Caco-2 (cell line): ENCODE measurements at regions not wholly inside any gene's neighbourhood (a gene's known extent, or its start where the extent isn't known, plus 50 kb on each side); places are given as distances from the start of the nearest gene placed in this dataset.
A peak's percentile ranks its signal among the peaks of the same experiment; 100 is the strongest.

Experiments used
- BruUV-seq: library from RNA; stranded (reverse); fragments of 400-500 nt; replicated peaks from 2 replicates; lab custom pipeline; 2021; lab: Mats Ljungman, UMichigan
- CTCF ChIA-PET: fragments of 300-600 bp; sonication (Branson Sonifier 250); formaldehyde crosslinking; loops from one replicate; lab custom pipeline; 2022; ENCODE audit warnings: antibody characterized with exemption; lab: Charles Lee
- POLR2A ChIA-PET: fragments of 300-600 bp; sonication (Branson Sonifier 250); formaldehyde crosslinking; loops from one replicate; lab custom pipeline; 2022; ENCODE audit warnings: antibody characterized with exemption; lab: Charles Lee
- DNase-seq, 2 experiments: peaks; one replicate each; pipeline versions ENCODE4 v3.0.0 to v3.0.0-alpha.2; 2020 to 2022
- H3K27me3 ChIP-seq: replicated peaks from 2 replicates; pipeline ENCODE4 v1.6.0; 2011; ENCODE audit warnings: low read length; ENCODE audit not compliant: control insufficient read depth, insufficient read depth
- H3K36me3 ChIP-seq: 2 replicates; pipeline ENCODE4 v1.5.1; 2011; ENCODE audit warnings: low read length; ENCODE audit not compliant: control insufficient read depth, insufficient read depth
- H3K4me1 ChIP-seq: fragments of 250-450 bp; sonication (Bioruptor Pico); 2 replicates; pipeline ENCODE4 v1.5.1; 2020; ENCODE audit warnings: mild to moderate bottlenecking
- H3K4me3 ChIP-seq: 2 replicates; pipeline ENCODE4 v1.5.1; 2011; ENCODE audit warnings: low read depth, mild to moderate bottlenecking, control low read depth, low read length
- H3K9me3 ChIP-seq: fragments of 250-450 bp; sonication (Bioruptor Pico); 2 replicates; pipeline ENCODE4 v1.5.1; 2020; ENCODE audit warnings: mild to moderate bottlenecking, moderate library complexity
- H3K27ac Mint-ChIP-seq: one replicate; pipeline ENCODE4 v1.8.0; 2022; ENCODE audit warnings: mixed read lengths; ENCODE audit not compliant: unreplicated experiment
- H3K27me3 Mint-ChIP-seq: one replicate; pipeline ENCODE4 v1.8.0; 2022; ENCODE audit warnings: mixed read lengths; ENCODE audit not compliant: insufficient read depth, unreplicated experiment
- H3K36me3 Mint-ChIP-seq: one replicate; pipeline ENCODE4 v1.8.0; 2022; ENCODE audit warnings: mild to moderate bottlenecking, mixed read lengths; ENCODE audit not compliant: insufficient read depth, unreplicated experiment
- H3K4me1 Mint-ChIP-seq: one replicate; pipeline ENCODE4 v1.8.0; 2022; ENCODE audit warnings: low read depth, mixed read lengths; ENCODE audit not compliant: unreplicated experiment
- H3K4me3 Mint-ChIP-seq: one replicate; pipeline ENCODE4 v1.8.0; 2022; ENCODE audit warnings: mild to moderate bottlenecking, moderate library complexity, mixed read lengths; ENCODE audit not compliant: unreplicated experiment
- H3K9me3 Mint-ChIP-seq: one replicate; pipeline ENCODE4 v1.8.0; 2022; ENCODE audit warnings: mixed read lengths; ENCODE audit not compliant: unreplicated experiment
- CTCF ChIP-seq, 2 experiments: fragments of 200-600 bp in 1 of 2; IDR thresholded peaks; 1 replicate in 1 of 2; 2 replicates in 1 of 2; pipeline versions ENCODE4 v1.5.1 to v1.8.0; 2011 to 2022; ENCODE audit warnings: antibody characterized with exemption in 1 of 2, control low read depth in 1 of 2, inconsistent platforms in 1 of 2, low read depth in 1 of 2, low read length in 1 of 2, mild to moderate bottlenecking in 1 of 2, moderate library complexity in 1 of 2; ENCODE audit not compliant: insufficient read depth in 1 of 2, severe bottlenecking in 1 of 2, unreplicated experiment in 1 of 2
- intact Hi-C: fragments of 100-400 bp; cut with micrococcal nuclease; formaldehyde crosslinking; loops from one replicate; pipeline ENCODE4 v1.10.0; 2022; ENCODE audit not compliant: unreplicated experiment

DNA sequence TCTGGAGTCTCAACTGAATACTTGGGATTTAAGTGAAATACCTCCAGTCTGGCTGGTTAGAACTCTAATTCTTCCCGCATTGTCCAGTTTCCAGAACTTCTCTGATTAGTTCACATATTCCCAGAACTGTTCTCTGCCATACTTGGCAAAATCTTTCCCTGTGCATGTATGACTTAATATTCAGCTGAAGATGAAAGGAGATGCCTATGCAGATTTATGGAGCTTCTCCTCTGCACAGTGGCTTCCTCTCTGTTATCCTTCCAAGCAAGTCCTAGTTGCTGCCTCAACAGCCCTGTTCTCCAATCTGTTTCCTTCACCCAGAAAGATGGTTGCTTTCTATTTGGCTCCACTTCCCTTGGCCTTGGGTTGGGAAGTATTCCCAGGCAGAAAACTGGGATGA, 155.4 kb upstream of the GATA6 start:
- intact Hi-C loops: no loop called here
- Histone ChIP-seq H3K36me3 (no peaks in the 10 kb centered on the region), H3K4me3 (no peak overlapping the region), H3K9me3 (peaks cover 20% of the 10 kb centered on the region), H3K4me1 (peaks cover 19% of the 10 kb centered on the region), H3K27me3 (no peaks in the 10 kb centered on the region)
- TF ChIP-seq CTCF (IDR thresholded peaks at IDR 0.05; ENCODE audit: insufficient read depth in 1 of 2, low read depth in 1 of 2, low read length in 1 of 2, severe bottlenecking in 1 of 2, unreplicated experiment in 1 of 2): no peak
- H3K4me1 Mint-ChIP-seq: peaks cover 12% of the 10 kb centered on the region
- DNase-seq: no peak
- ChIA-PET CTCF (no interaction called here), POLR2A (no interaction called here)
- no peak overlapping the region for H3K27ac Mint-ChIP-seq
- no peaks in the 10 kb centered on the region for H3K27me3 Mint-ChIP-seq
- no TSS peak for BruUV-seq
- peaks cover 31% of the 10 kb centered on the region for H3K9me3 Mint-ChIP-seq
- no peak overlapping the region for H3K4me3 Mint-ChIP-seq
- peaks cover 6% of the 10 kb centered on the region for H3K36me3 Mint-ChIP-seq

DNA sequence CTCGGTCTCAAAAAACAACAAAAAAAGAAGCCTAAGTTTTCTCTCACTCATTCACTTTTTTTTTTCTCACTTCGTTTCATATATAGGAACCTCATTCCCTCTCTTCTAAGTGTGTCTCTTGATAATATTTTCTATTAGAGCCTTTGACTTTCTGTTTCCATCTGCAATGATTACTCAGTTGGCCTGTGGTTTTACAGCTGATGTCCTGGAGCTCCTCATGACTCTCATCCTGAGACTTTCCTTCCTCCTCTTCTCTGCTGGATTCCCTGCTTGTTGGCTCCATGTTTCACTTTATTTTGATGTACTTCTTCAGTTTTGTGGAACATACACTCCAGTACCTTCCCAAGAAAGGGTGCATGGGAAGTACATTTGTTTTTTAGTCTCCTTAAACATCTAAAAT, 154.2 kb upstream of the GATA6 start:
- Mint-ChIP-seq H3K36me3 (peaks cover 6% of the 10 kb centered on the region), H3K4me1 (peaks cover 13% of the 10 kb centered on the region), H3K4me3 (no peak overlapping the region), H3K9me3 (peaks cover 28% of the 10 kb centered on the region), H3K27ac (no peak overlapping the region), H3K27me3 (no peaks in the 10 kb centered on the region)
- TF ChIP-seq CTCF (IDR thresholded peaks at IDR 0.05; ENCODE audit: insufficient read depth in 1 of 2, low read depth in 1 of 2, low read length in 1 of 2, severe bottlenecking in 1 of 2, unreplicated experiment in 1 of 2): no peak
- Histone ChIP-seq H3K4me1 (peaks cover 30% of the 10 kb centered on the region), H3K27me3 (no peaks in the 10 kb centered on the region), H3K4me3 (no peak overlapping the region), H3K36me3 (no peaks in the 10 kb centered on the region), H3K9me3 (peaks cover 12% of the 10 kb centered on the region)
- POLR2A ChIA-PET: no interaction called here
- no peak for DNase-seq
- intact Hi-C loops: no loop called here
- BruUV-seq: no TSS peak
- CTCF ChIA-PET: no interaction called here

DNA sequence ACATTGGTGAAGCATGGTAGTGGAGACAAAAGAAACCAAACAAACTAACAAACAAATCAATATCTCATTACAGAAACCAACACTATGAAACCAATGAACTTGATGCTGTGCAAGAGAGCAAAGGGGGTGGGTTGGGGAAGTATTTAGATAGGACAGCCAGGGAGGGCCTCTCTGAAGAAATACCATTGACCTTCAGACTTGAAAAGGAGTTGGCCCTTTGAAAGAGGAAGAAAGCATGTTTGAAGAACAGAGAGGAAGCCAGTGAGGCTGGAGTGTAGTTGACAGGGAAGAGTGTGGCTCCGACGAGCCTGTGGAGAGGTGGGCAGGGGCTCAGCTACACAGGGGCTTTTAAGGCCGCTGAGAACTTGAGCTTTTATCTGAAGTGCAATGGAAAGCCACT, 151.0 kb upstream of the GATA6 start:
- ChIA-PET POLR2A (no interaction called here), CTCF (no interaction called here)
- Histone ChIP-seq H3K27me3 (no peaks in the 10 kb centered on the region), H3K4me1 (peaks cover 61% of the 10 kb centered on the region), H3K9me3 (peaks cover 4% of the 10 kb centered on the region; the same call in 1 of the 2 replicates), H3K36me3 (no peaks in the 10 kb centered on the region), H3K4me3 (no peak overlapping the region)
- peaks cover 39% of the 10 kb centered on the region for H3K4me1 Mint-ChIP-seq
- H3K27ac Mint-ChIP-seq: peak overlapping the region; percentile 86
- H3K9me3 Mint-ChIP-seq: peaks cover 9% of the 10 kb centered on the region
- BruUV-seq: no TSS peak
- no peak for TF ChIP-seq CTCF (IDR thresholded peaks at IDR 0.05; ENCODE audit: insufficient read depth in 1 of 2, low read depth in 1 of 2, low read length in 1 of 2, severe bottlenecking in 1 of 2, unreplicated experiment in 1 of 2)
- H3K27me3 Mint-ChIP-seq: no peaks in the 10 kb centered on the region
- H3K4me3 Mint-ChIP-seq: peak overlapping the region; percentile 49
- peaks cover 11% of the 10 kb centered on the region for H3K36me3 Mint-ChIP-seq
- intact Hi-C loops: no loop called here
- DNase-seq: peak in 1 of 2 experiments; percentile 36
